Thoracic aorta (tissue), 2 donors: ENCODE measurements at regions not wholly inside any gene's neighbourhood (a gene's known extent, or its start where the extent isn't known, plus 50 kb on each side); places are given as distances from the start of the nearest gene placed in this dataset.

Experiments
- ATAC-seq: fragments of 150-250 bp; one replicate; pipeline ENCODE4 v1.8.0; 2017; ENCODE audit warnings: low read depth; ENCODE audit not compliant: insufficient number of reproducible peaks, low FRiP score
- DNase-seq: peaks from one replicate; pipeline ENCODE4 v3.0.0-alpha.2; 2020; ENCODE audit warnings: low spot score
- H3K27ac ChIP-seq, 2 donors: fragments of 200-600 bp; sonication (generic); 1 replicate in 1 of 2; 2 replicates in 1 of 2; pipeline ENCODE4 v1.5.1; 2016; ENCODE audit warnings: mild to moderate bottlenecking in 2 of 2, moderate library complexity in 2 of 2
- H3K27me3 ChIP-seq: fragments of 200-600 bp; sonication (generic); replicated peaks from 2 replicates; pipeline ENCODE4 v1.6.0; 2016; ENCODE audit warnings: mild to moderate bottlenecking; ENCODE audit not compliant: insufficient read depth
- H3K36me3 ChIP-seq: fragments of 200-600 bp; sonication (generic); one replicate; pipeline ENCODE4 v1.5.1; 2016
- H3K4me1 ChIP-seq, 2 donors: fragments of 200-600 bp; sonication (generic); 1 replicate in 1 of 2; 2 replicates in 1 of 2; pipeline versions ENCODE4 v1.5.1 to v1.6.0; 2016; ENCODE audit warnings: low read depth in 2 of 2, mild to moderate bottlenecking in 1 of 2; ENCODE audit not compliant: control insufficient read depth in 1 of 2
- H3K4me3 ChIP-seq: fragments of 200-600 bp; sonication (generic); 2 replicates; pipeline ENCODE4 v1.5.1; 2016; ENCODE audit warnings: mild to moderate bottlenecking
- H3K9me3 ChIP-seq: fragments of 200-600 bp; sonication (generic); 2 replicates; pipeline ENCODE4 v1.5.1; 2016
- CTCF ChIP-seq: fragments of 200-600 bp; sonication (generic); IDR thresholded peaks from one replicate; pipeline ENCODE4 v1.5.1; 2019; ENCODE audit warnings: antibody characterized with exemption

DNA sequence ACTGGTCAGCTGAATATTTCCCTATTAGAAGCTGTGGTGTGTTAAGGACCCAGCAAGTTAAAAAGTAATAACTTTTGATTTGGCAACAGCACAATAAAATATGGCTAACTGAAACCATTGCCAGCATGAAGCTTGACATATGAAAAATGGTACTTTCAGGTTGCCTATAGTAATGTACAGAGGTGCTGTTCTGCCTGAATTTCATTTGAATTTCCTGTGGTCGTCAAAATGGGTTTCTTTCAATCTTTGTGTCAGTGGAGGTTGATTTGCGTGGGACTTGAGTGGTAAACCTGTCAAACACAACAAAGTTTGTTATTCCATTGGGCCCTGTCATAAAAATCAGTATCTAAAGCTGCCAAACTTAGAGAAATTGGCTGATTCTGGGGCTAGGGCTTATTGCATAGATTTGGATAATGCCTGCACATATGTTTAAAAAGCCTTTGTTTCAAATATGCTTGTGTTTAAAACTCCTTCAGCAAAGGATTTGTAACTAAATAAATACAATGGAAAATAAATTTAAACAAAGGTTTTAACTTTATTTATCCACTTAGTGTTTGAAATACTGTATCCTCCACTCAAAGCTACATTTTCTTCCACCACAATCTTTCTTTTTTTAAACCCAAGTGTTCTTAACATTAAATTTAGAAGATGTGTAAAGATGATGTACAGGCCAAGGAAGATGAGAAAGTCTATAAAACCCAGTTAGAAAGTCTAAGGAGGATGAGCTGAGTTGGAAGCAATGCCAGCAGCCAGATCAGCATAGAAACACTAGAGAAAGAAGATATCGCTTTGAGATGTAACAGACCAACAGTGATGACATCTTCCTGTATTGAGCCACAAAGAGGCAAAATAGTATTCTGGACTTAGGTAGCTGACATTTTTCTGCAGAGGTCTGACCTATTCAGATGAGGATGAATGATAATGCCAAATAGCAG is 134.8 kb upstream of the GIMD1 start:
- no peaks in the 10 kb centered on the region for H3K27me3 ChIP-seq
- H3K9me3 ChIP-seq: no peaks in the 10 kb centered on the region
- H3K27ac ChIP-seq: no peak overlapping the region
- ATAC-seq (no peak), DNase-seq (no peak)
- TF ChIP-seq CTCF: no peak
- H3K4me1 ChIP-seq: no peaks in the 10 kb centered on the region
- H3K4me3 ChIP-seq: no peak overlapping the region
- H3K36me3 ChIP-seq: no peaks in the 10 kb centered on the region

DNA sequence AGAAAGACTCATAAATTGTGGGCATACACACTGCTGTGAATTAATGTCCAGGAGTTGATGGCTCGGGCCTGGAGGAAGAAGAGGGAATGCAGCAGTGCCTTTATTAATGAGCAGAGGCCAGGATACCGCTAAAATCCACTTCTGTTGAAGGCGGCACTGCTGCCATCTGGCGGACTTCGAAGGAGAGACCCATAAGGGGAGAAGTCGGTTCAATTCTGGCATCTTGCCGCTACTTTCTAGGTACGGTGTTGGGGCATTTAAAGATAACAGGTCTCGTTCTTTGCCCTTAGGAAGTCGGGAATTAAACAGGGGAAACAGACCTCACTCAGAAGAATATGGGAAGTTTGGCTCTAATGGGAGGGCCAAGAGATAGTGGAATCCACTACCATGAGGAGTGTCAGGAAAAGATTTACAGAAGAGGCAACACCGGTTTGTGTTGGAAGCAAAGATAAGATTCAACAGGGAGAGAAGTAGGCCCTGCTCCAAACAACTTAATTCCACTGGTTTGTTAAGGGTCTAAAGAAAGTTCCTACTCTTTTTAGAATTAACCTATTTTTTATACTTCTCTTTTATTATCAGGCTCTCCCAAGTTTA is 133.6 kb upstream of the GIMD1 start:
- H3K36me3 ChIP-seq: no peaks in the 10 kb centered on the region

DNA sequence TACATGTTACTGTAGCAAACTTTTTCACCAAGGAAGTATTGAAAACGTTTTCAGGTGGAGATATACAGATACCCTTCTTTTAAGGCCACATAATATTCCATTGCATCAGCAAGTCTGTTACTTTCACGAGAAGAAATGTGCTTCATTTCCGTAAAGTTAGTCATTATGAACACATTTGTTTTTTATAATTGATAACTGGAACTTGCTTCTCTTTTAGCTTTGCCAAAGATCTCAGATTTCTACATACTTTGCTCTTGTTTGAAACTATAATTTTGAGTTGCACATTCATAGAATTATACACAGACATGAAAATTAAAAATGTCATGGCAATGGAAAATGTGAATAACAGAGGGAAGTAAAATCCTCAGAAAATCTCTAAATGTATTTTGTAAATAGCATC is 128.7 kb upstream of the GIMD1 start:
- ATAC-seq (no peak), DNase-seq (no peak)
- Histone ChIP-seq H3K36me3 (no peaks in the 10 kb centered on the region), H3K27me3 (no peaks in the 10 kb centered on the region), H3K27ac (no peak overlapping the region), H3K4me3 (no peak overlapping the region), H3K4me1 (no peaks in the 10 kb centered on the region), H3K9me3 (no peaks in the 10 kb centered on the region)
- TF ChIP-seq CTCF: no peak

More for the DNA sequence above, 133.6 kb upstream of the GIMD1 start:
- H3K9me3 ChIP-seq: no peaks in the 10 kb centered on the region
- no peak overlapping the region for H3K27ac ChIP-seq
- no peak for ATAC-seq
- H3K4me3 ChIP-seq: no peak overlapping the region
- DNase-seq: no peak
- no peaks in the 10 kb centered on the region for H3K4me1 ChIP-seq
- no peaks in the 10 kb centered on the region for H3K27me3 ChIP-seq
- TF ChIP-seq CTCF: peak; percentile 42

- Histone ChIP-seq H3K27ac (no peak overlapping the region), H3K36me3 (no peaks in the 10 kb centered on the region), H3K4me3 (no peak overlapping the region), H3K27me3 (no peaks in the 10 kb centered on the region), H3K4me1 (no peaks in the 10 kb centered on the region), H3K9me3 (no peaks in the 10 kb centered on the region)
- no peak for TF ChIP-seq CTCF
- DNase-seq: no peak
- no peak for ATAC-seq
Measured at GRCh38 chr4:106496061-106496460, 127.5 kb upstream of the GIMD1 start.

GRCh38 chr4:106495476-106495875 is 126.9 kb upstream of the GIMD1 start:
- Histone ChIP-seq H3K4me3 (no peak overlapping the region), H3K27me3 (no peaks in the 10 kb centered on the region), H3K36me3 (no peaks in the 10 kb centered on the region), H3K27ac (no peak overlapping the region), H3K4me1 (no peaks in the 10 kb centered on the region), H3K9me3 (no peaks in the 10 kb centered on the region)
- DNase-seq (no peak), ATAC-seq (no peak)
- TF ChIP-seq CTCF: no peak
